ENCODE measurements at regions not wholly inside any gene's neighbourhood (a gene's known extent, or its start where the extent isn't known, plus 50 kb on each side); places are given as distances from the start of the nearest gene placed in this dataset.

DNA sequence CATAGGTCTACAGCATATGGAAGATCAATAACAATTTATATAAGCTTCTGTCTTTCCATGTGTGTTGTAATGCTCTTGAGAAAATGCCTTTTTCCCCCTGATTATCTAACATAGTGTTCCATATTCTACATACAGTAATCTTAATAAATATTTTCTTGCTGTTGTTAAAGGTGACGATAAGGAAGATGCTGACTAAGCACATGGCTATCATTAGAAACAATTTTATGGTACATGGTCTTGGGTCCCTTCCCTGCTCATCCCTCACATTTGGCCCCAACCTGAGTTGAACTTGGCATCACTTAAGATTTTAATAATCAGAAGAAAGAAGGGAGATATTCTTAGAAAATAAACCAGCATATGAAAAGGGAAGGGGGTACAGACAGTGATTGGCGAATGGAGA lies 382.1 kb upstream of the CDH20 start:
- no peak overlapping the region for H3K27ac ChIP-seq
- 77 to 86% (median 83%) methylated on average over 2 of the region's 2 CpGs for WGBS, 5 donors
- H3K4me3 ChIP-seq: no peak overlapping the region
- H3K27me3 ChIP-seq (replicated peaks in 1 of 7): peaks cover 0 to 8% (median 0%) of the 10 kb centered on the region in 7 donors
- H3K9me3 ChIP-seq: peaks cover 0 to 4% (median 0%) of the 10 kb centered on the region in 8 donors
- no peak for DNase-seq
- no peak for TF ChIP-seq POLR2A (IDR thresholded peaks at IDR 0.05)
- TF ChIP-seq POLR2AphosphoS5 (IDR thresholded peaks at IDR 0.05): no peak
- TF ChIP-seq, protein P1, sequence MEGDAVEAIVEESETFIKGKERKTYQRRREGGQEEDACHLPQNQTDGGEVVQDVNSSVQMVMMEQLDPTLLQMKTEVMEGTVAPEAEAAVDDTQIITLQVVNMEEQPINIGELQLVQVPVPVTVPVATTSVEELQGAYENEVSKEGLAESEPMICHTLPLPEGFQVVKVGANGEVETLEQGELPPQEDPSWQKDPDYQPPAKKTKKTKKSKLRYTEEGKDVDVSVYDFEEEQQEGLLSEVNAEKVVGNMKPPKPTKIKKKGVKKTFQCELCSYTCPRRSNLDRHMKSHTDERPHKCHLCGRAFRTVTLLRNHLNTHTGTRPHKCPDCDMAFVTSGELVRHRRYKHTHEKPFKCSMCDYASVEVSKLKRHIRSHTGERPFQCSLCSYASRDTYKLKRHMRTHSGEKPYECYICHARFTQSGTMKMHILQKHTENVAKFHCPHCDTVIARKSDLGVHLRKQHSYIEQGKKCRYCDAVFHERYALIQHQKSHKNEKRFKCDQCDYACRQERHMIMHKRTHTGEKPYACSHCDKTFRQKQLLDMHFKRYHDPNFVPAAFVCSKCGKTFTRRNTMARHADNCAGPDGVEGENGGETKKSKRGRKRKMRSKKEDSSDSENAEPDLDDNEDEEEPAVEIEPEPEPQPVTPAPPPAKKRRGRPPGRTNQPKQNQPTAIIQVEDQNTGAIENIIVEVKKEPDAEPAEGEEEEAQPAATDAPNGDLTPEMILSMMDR (IDR thresholded peaks at IDR 0.05 in 8 of 11, conservative IDR thresholded peaks at IDR 0.05 in 3 of 11): no peak
- H3K36me3 ChIP-seq: no peaks in the 10 kb centered on the region
- intact Hi-C loops (cut with DNase I; ENCODE audit: low total_unique reads): no loop called here
- H3K4me1 ChIP-seq: no peaks in the 10 kb centered on the region

DNA sequence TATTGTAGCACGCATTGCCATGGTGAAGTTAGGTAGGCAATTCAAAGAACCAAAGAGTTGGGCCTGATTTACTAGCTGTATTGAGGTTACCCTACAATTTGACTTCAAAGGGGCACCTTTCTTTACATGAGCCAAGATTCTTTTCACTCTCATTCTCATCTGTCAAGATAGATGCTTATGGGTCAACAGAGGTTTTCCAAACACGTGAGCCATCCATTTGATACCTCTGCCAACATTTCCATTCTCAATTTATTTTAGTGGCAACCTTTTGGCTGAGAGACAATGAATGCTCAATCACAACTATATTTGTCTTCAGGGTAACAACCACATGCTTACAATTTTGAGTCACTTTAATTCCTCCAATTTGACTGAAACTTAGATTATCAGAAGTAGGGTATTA lies 370.6 kb upstream of the CDH20 start:
- TF ChIP-seq POLR2A (IDR thresholded peaks at IDR 0.05) (no peak), POLR2AphosphoS5 (IDR thresholded peaks at IDR 0.05) (no peak)
- TF ChIP-seq, protein P1 (IDR thresholded peaks at IDR 0.05 in 8 of 11, conservative IDR thresholded peaks at IDR 0.05 in 3 of 11): no peak
- no peak overlapping the region for H3K4me3 ChIP-seq
- H3K36me3 ChIP-seq: no peaks in the 10 kb centered on the region
- peaks cover 0 to 8% (median 0%) of the 10 kb centered on the region in 8 donors for H3K9me3 ChIP-seq
- intact Hi-C loops (cut with DNase I; ENCODE audit: low total_unique reads): no loop called here
- WGBS, 5 donors: 76 to 94% (median 84%) methylated on average over 2 of the region's 2 CpGs
- no peak overlapping the region for H3K27ac ChIP-seq
- H3K4me1 ChIP-seq: no peaks in the 10 kb centered on the region
- H3K27me3 ChIP-seq (replicated peaks in 1 of 7): no peaks in the 10 kb centered on the region
- no peak for DNase-seq

GRCh38 chr18:60965856-60966255 lies 367.4 kb upstream of the CDH20 start:
- Histone ChIP-seq H3K4me3 (no peak overlapping the region), H3K4me1 (no peaks in the 10 kb centered on the region), H3K27me3 (replicated peaks in 1 of 7) (no peaks in the 10 kb centered on the region), H3K9me3 (peaks cover 0 to 10% (median 0%) of the 10 kb centered on the region in 8 donors), H3K36me3 (no peaks in the 10 kb centered on the region), H3K27ac (no peak overlapping the region)
- intact Hi-C loops (cut with DNase I; ENCODE audit: low total_unique reads): no loop called here
- no peak for DNase-seq
- TF ChIP-seq POLR2AphosphoS5 (IDR thresholded peaks at IDR 0.05) (no peak), POLR2A (IDR thresholded peaks at IDR 0.05) (no peak)
- TF ChIP-seq, protein P1 (IDR thresholded peaks at IDR 0.05 in 8 of 11, conservative IDR thresholded peaks at IDR 0.05 in 3 of 11): no peak

DNA sequence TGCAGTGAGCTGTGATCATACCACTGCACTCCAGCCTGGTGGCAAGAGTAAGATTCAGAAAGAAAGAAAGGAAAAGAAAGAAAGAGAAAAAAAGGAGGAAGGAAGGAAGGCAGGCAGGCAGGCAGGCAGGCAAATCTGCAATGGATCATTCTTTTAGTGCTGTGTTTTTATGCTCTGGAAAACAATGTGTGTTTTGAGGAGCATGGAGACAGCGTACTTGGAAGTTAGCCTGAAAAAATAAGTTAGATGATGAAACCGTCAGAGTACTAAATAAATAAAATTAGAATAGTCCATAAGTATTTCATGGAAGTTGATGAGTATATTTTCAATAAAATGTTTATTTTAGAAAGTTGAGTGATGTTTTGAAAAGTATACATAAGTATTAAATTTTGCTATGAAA lies 366.4 kb upstream of the CDH20 start:
- Histone ChIP-seq H3K27ac (no peak overlapping the region), H3K4me3 (no peak overlapping the region), H3K36me3 (no peaks in the 10 kb centered on the region), H3K27me3 (replicated peaks in 1 of 7) (no peaks in the 10 kb centered on the region), H3K9me3 (peaks cover 0 to 10% (median 0%) of the 10 kb centered on the region in 8 donors), H3K4me1 (no peaks in the 10 kb centered on the region)
- no peak for TF ChIP-seq POLR2AphosphoS5 (IDR thresholded peaks at IDR 0.05)
- TF ChIP-seq POLR2A (IDR thresholded peaks at IDR 0.05): no peak
- TF ChIP-seq, protein P1 (IDR thresholded peaks at IDR 0.05 in 8 of 11, conservative IDR thresholded peaks at IDR 0.05 in 3 of 11): no peak
- no peak for DNase-seq
- 79 to 94% (median 84%) methylated on average over 2 of the region's 2 CpGs for WGBS, 5 donors
- intact Hi-C loops (cut with DNase I; ENCODE audit: low total_unique reads): no loop called here
